OCI-LY1 (cell line): ENCODE measurements at regions not wholly inside any gene's neighbourhood (a gene's known extent, or its start where the extent isn't known, plus 50 kb on each side); places are given as distances from the start of the nearest gene placed in this dataset.

Source experiments
- CTCF ChIP-seq: fragments of 200-600 bp; sonication (generic), shearing (Covaris generic); IDR thresholded peaks from 2 replicates; pipeline ENCODE4 v1.5.1; 2017; ENCODE audit warnings: mild to moderate bottlenecking, antibody characterized with exemption, low read length, moderate library complexity, mixed read lengths
- EZH2 ChIP-seq: fragments of 200-600 bp; sonication (generic), shearing (Covaris generic); IDR thresholded peaks from 2 replicates; pipeline ENCODE4 v1.8.0; 2017; ENCODE audit warnings: borderline replicate concordance, mixed run types, mild to moderate bottlenecking, antibody characterized with exemption, low read length, moderate library complexity, mixed read lengths

- TF ChIP-seq CTCF: no peak
- no peak for TF ChIP-seq EZH2
These were observed 1479.2 kb downstream of the TBC1D22A start for GRCh38 chr22:48241658-48242057.
